GOT3 (cell line): ENCODE measurements at regions not wholly inside any gene's neighbourhood (a gene's known extent, or its start where the extent isn't known, plus 50 kb on each side); places are given as distances from the start of the nearest gene placed in this dataset.
"Not testable (repeated sequence)": the region's sequence is repeated elsewhere in the genome, so short reads cannot be mapped to it uniquely, and the experiment has no call there.

Experiments used
- DNase-seq: peaks from one replicate; lab custom pipeline; 2025; ENCODE audit warnings: mixed read lengths; lab: John Stamatoyannopoulos, UW

DNA sequence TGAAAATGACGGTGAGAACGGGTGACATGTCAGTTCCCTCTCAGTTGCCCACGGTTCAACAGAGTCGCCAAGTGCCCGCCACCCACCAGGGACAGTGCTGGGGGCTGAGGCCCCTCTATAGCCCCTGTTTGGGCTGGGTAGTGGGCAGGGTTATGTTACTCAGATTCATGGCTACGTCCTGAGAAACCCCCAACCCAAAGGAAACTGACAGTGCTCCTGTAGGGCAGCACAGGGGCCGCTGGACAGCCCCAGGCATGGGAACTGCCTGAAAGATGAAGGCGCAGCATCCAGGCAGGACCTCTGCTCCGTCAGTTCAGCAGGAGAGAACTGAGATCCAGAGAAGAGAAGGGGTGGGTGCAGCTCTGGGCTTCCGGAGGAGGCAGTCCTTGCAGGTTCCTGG is 118.9 kb upstream of the PMEPA1 start:
- DNase-seq: no peak

DNA sequence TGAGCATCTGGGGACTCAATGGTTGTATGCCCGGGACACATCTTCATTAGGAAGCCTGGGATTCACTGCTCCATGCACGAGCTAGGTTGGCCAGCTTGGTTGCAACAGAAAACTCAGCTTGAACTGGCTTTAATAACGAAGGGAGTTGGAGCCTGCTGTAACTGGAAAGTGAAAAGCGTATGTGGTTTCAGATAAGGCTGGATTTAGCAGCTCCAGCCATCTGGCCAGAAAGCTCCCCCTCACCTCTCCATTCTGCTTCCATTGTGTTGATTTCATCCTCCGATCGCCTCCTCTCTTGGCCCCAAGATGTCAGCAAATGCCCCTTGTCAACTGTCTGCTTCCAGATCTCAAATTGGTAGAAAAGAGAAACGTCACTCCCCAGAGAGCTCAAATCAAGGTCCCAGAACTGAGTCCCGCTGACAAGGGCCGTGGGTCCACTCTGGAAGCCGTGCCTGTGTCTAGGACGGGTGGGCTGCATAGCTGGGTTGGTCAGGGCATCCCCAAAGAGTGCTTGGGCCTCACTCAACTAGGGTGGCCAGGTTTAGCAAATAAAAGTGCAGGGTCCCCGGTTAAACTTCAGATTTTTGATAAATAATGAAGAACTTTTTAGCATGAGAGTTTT is 117.0 kb upstream of the PMEPA1 start:
- DNase-seq: no peak

DNA sequence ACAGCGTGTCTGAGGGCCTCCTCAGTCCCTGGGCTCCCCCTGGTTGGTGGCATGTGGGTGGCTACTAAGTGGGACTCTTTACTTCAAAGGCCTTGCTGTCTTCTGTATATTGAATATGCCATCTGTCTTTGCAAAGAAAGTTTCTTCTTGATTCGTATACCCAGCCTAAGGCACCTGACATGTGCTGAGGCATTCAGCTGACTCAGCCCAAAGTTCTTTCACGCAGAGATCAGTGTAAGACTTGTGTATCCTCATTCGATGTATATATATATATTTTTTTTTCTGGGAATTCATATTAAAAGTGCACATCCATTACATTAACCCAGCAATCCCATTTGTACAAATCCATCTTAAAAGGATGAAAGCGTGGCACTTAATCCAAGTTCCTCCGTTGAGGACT is 115.1 kb upstream of the PMEPA1 start:
- DNase-seq: no peak

DNA sequence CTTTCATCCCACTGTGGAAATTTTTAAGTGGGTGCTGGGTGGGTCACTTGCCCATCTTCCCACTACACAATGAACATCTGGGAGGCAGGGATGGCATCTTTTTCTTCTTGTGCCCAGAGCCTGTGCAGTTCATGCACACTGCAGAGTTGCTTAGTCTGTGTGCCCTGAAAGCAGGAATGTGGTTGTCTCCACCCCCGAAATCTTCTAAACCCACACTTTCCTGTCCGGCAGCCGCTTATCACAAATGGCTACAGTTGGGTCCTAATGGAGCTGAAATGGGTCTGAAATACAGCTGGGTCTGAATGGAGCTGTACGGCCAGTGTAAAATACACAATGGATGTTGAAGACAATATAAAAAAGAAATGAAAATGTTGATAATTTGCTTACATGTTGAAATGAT is 112.1 kb upstream of the PMEPA1 start:
- DNase-seq: no peak

DNA sequence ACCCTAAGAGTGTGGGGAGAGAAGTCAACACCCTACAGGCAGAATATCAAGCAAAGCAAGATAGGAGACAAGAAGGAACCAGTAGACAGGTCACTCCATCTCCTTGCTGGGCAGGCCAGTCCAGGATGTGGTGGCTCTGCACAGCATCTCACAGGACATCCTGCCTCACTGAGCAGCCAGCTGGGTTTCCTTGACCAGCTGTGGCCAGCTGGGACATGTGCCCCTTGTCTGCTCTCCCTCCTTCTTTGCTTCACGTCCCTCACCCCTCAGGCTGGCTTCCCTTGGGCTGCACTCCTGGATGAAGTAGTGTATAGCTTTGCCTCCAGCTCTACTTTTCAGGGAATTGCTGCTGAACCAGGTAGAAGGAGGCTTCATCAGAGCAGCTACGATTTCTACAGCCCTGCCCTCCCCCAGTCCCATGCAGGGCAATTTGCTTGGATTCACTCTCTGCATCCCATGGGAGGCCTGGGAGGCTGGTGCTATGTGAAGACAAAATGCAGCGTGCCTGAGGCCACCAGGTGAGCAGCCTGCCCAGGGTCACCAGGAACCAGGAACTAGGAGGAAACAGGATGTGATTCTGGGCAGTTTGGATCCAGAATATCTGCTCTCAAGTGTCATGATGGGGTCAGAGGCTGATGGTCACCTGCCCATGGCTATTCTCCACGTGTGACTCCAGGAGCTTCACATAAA is 110.0 kb upstream of the PMEPA1 start:
- no peak for DNase-seq

DNA sequence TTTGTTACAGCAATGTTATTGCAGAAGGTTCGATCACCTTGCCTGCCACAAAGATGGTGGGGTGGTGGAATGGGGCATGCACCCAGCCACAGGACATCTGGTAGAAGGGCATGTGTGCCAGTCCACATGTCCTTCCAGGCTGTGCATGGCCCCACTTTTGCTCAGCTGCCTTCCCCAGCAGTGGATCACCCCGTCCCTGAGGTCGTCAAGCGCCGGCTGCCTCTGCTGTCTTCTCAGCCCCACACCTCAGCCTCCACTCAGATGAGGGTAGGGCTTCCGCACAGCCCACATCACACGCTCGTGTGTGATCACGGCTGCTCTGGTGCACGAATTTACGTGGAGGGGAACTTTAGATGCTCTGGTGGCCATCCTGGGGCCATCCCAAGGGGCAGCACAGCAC is 109.5 kb upstream of the PMEPA1 start:
- no peak for DNase-seq

DNA sequence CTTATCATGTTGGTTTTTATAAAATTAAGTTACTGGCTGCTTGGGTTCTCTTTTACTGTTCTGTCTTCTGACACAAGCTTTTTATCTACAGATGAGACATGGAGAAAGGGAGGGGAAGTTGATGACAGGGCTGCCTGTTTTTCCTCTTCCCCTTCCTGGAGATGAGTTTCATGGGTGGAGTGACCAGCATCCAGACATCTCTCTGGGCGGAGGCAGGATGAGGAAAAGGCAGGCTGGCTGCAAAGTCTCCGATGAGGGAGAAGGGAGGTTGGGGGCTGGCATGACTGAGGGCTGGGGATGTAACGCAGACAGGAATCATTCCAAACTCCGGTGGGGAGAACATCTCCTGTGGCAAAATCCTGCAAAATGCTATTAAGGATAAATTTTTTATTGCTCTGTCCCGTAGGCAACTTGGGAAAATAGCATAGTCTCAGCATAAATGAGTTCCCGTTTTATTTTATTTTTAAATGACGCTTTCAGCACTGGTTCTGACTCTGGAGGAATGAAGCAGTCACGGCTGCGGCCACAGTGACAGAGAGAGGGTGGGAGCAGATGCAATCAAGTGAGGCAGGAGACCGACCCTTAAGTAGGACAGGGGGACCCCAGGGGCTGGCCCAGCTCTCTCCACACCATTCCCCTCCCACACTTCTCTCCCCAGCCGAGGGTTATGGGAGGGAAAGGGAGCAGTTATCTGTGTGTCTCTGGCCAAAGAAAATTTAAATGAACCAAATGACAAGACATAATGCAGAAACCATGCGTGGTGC is 108.8 kb upstream of the PMEPA1 start:
- no peak for DNase-seq

DNA sequence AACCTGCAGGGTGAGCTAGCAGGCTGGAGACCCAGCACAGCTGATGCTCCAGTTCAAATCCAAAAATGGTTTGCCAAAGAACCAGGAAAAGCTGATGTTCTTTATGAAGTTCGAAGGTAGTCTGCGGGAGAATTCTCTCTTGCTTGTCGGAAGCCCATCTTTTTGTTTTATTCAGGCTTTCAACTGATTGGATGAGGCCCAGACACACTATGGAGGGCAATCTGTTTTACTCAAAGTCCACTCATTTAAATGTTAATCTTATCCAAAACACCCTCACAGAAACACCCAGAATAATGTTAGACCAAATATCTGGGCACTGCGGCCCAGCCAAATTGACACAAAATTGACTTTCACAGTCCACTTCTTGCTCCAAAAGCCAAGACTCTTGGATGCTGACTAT is 105.6 kb upstream of the PMEPA1 start:
- DNase-seq: no peak

DNA sequence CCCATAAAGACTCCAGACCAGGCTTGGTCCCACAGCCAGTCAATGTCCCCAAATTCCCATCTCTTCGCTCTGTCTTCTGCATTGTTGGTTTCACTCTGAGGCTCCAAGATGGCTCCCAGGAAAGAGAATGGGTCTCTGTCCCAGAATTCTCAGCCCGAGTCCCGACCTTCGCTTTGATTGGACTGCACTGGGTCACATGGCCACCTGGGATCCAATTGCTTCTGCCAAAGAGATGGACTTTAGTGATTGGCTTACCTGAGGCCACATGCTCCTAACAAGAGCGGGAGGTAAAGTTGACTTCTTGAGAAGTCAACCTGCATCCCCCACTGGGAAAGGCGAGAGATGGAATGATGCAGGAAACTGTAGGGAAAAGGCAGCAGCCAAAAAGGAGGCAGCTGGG is 104.7 kb upstream of the PMEPA1 start:
- no peak for DNase-seq

DNA sequence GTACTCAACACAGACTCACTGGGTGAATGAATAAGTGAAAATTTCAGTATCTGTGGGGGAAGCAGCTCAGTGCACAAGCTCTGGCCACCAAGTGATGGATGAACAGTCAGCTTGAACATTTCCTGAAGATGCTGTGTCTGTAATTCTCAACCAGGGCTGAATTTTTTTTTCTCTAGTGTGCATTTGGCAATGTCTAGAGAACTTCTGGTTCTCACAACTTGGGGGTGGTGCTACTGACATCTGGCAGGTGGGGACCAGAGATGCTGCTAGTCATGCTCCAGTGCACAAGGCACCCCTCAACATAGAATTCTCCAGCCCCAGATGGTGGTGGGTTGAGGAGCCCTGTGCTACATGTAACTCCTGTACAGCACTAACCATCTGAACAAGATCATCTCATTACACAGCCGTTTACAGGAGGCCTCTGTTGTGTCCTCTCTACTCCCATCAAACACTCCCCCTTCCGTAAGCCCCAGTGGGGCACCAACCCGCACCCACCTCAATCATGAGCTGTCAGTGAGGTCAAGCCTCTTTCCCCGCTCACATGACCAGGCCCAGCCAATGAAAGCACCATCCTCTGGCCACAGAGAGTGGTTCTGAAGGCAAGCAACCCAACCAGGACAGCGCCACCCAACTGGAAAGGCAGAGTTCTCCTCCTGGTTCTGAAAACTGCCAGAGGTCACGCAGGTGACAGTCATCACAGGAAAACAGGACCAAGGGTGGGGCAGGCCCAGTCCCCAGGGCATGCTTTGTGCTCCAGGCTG is 103.9 kb upstream of the PMEPA1 start:
- DNase-seq: no peak

DNA sequence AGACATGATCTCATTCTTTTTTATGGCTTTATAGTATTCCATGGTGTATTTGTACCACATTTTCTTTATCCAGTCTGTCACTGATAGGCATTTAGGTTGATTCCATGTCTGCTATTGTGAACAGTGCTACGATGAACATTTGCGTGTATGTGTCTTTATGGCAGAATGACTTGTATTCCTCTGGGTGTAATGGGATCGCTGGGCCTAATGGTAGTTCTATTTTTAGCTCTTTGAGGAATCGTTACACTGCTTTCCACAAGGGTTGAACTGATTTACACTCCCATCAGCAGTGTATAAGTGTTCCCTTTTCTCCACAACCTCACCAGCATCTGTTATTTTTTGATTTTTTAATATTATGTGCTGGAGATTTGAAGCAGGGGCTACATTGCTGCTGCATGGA is 102.8 kb upstream of the PMEPA1 start:
- DNase-seq: not testable (repeated sequence)

DNA sequence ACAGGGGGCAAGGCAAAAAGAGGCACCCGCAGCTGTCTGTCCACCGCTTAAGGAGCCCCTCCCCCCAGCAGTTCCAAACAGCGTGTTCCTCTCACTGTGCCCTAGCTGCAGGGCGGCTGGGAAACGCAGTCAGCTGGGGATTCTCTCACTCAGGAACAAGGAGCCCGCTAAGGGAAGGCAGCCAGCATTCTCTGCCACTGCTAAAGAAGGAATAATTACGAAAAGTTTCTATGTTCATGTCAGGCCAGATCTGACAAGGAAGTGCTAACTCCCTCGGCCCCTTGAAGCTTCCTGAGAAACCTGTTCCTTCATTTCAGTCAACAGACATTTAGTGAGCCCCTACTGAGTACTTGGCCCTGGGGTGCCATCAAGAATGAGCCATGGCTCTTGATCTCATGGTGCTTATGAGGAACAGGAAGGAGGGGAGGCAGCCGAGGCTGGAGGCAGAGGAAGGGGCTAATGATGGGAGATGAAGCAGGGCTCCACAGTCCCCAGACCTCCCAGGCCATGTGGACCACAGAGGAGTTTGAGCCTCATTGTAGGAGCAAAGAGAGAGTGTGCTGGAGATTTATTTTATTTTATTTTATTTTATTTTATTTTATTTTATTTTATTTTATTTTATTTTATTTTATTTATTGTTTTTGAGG is 101.7 kb upstream of the PMEPA1 start:
- no peak for DNase-seq

DNA sequence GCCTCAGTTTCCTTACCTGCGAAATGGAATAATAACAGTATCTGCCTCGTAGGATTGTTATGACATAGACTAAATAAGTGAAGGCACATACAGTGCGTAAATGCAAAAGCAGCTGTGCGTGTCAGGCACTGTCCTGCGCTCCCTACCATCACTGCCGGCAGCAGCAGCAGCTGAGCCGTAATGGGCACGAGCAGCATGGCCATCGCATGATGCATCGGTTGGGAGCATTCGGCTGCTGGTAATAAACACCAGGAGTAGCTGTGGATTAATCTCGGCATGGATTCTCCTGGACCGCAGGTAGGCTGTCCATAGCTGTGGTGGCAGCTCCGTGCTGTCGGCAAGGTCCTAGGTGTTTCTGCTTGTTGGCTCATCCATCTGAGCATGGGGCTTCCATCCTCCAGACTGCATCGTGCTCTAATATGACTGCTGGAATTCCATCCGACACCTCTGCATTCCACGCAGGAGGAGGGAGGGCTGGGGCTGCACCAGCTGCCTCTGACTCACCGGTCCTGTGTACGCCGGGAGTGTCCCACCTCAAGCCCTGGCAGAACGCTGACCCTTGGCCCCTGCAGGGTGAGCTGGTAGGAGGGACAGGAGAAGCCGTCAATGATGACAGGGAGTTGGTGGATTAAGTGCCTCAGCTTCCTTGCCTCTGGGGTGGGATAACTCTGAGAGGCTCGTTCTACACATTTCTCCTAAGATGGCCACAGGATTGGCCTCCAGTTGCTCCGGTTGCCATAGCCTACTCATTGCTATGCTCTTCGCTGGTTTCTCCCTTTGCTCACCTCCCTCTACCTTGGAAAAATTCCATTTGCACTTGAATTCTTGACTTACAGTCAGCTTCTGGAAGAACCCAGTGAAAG is 100.9 kb upstream of the PMEPA1 start:
- DNase-seq: no peak

DNA sequence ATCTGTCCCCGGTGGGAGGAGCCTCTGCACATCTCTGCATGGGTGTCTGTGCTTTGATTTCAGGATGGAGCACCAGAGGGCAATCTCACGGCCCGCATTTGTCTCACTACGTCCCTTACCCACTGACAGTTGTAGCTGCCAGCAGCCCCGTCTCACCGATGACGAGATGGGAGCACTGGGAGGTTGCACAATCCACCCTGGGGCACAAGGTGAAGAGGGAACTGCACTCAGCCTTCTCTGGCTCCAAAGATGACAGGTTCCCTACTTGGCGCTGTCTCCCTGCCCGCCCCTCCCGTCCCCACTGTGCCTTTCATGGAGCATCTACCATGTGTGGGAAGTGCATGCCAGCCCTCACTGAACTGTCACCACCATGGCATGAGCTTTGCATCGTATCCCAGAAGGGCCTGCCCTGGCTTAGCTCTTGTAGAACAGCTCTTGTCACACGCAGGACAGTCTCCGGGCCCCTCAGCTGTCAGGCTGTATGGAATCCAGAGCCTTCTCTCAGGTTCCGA is 99.9 kb upstream of the PMEPA1 start:
- DNase-seq: no peak

DNA sequence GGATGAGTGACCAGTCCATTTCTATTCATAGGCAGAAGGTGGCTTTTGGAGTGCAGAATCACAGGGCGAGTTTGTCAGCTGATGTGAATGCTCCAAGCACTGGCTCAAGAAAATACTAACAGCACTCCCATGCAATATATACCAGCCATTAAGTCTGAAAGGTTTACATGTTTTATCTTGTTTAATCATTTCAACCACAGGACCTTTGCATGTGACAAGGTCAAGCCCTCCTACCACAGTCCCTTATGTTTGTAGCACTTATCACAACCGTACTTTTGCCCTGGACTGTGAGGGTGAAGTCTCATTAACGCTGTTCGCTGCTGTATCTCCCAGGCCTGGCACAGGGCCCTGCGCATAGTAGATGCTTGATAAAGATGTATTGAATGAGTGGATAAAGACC is 99.3 kb upstream of the PMEPA1 start:
- no peak for DNase-seq

DNA sequence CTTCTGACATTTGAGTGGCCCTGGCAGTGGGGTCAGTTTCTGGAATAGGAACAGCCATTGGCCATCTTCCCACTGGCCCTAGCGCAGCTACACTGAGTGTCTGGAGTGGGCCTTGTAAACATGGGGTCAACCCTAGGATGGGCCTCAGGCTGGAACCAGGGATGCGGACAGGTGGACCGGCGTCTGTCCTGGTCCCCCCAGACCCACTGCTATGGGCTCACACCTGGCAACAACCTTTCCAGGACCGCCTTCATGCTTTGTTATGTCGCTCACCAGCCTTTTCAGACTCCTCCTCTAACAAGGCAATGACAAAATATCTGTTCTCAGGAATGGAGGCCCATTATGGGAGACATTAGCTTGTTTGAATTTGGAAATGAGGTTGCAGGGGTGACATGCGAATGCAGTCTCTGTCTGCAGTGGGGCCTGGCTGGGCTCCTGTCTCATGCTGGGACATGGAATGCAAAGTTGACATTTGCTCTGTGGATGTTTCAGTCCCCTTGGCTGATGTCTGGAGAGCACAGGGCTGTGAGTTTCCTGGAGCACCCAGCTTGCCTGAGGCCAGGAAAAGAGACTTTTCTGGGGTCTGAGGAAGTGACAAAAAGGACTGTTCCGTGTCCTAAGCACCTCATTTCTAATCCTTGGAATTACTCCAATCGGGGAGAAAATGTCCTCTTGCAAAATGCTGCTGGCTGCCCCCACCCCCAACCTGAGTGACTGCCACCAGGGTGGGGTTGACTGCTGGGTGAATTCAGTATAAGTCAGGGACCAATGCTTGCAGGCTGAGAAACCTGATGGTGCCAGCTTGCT is 98.7 kb upstream of the PMEPA1 start:
- DNase-seq: no peak

DNA sequence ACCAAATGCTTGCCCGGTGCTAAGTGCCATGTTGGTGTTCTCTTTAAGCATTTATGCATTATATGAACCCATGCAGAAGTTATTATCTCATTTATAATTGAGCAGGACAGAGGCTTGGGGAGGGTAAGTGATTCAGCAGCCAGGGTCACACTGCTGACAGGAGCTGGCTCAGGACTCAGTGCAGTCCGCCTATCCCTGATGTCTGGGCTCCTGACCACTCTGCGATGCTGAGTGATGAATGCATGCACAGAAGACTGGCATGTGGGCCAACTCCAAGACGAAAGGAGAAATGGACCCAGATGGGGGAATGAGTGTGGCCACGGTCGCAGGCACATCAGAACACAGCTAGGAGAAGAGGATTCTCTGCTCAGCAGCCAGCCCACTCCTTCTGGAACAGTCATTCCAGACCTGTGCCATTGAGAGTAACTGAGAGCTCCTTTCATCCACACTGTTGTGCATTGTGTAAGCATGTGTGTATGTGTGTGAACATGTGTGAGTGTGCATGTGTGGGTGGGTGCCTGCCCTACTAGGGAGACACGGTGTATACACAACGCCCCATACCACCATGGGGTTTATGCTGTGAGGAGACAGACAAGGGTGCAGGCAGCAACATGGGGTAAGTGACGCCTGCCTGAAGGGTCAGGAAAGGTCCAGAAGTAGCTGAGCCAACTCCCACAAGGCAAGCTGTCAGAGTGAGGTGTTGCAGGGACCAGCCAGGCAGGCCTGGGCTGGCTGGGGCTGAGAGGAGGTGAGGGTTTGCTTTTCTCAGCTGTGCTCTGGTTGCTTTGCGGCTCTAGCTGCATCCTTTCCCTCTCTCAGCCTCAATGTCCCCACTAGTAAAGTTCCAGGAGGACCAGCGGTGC is 97.8 kb upstream of the PMEPA1 start:
- DNase-seq: no peak

DNA sequence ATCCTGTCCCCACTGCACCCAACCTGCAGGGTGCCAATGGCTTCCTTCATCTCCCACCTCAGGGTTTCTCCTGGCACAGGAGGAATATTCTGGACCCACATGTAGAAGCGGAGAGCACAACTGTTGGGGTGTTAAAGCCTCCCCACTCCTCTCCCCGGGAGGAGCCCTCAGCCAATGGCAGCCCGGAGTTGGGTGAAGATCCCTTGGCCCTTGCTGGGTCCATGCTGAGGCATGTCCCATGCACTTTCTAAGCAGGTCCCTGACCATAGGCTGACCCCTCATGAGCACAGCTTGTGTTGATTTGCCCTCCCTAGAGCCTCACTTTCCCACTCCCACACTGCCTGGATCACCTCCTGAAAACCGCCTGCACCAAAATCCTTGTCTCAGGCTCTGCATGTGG is 97.2 kb upstream of the PMEPA1 start:
- no peak for DNase-seq

DNA sequence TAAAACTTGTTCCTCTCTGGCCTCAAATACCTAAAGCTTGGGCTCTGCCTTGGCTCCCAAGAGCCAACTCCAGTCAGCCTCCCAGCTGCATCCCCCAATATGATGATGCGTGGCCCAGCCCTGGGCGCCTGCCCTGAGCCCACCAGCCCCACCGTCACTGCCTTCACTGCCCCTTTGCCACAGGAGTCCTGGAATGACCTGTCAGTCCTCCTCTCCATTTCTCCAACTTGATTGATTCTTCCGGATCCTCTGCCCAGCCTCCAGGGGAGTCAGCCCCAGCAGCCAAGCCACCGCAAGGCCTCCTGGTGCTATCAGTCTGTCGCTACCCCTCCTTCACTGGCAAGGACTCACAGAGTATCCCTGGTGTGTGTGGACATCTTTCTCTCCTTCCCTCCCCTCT is 96.7 kb upstream of the PMEPA1 start:
- DNase-seq: no peak
